ENCODE measurements at regions not wholly inside any gene's neighbourhood (a gene's known extent, or its start where the extent isn't known, plus 50 kb on each side); places are given as distances from the start of the nearest gene placed in this dataset.
A peak's percentile ranks its signal among the peaks of the same experiment; 100 is the strongest.
"Not testable (repeated sequence)": the region's sequence is repeated elsewhere in the genome, so short reads cannot be mapped to it uniquely, and the experiment has no call there.

DNA sequence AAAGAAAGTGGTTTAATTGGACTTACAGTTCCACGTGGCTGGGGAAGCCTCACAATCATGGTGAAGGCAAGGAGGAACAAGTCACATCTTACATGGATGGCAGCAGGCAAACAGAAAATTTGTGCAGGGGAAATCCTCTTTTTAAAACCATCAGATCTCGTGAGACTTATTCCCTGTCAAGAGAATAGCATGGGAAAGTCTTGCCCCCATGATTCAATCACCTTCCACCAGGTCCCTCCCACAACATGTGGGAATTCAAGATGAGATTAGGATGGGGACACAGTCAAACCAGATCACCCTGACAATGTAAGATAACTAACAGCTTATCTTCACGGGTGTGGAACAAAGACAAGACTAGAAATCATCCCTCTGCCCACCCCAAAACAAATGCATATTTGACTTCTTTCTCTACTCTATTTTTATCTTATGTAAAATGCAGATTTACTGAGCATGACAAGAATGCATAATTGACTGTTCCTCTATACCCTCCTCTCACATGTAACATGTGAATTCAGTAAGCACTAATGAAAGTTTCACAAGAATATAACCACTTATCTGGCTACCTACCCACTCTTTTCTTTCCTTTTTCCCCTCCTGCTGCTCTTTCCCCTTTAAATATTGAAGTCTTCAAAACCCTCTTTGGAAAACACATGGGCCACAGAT lies 110.8 kb upstream of the METTL14 start:
- not testable (repeated sequence) for H3K4me3 ChIP-seq (ENCODE audit: low read depth, low read length)

GRCh38 chr4:118575057-118575456 lies 110.1 kb upstream of the METTL14 start:
- H3K4me3 ChIP-seq (ENCODE audit: low read depth, low read length), result not testable (repeated sequence)

- H3K4me3 ChIP-seq (ENCODE audit: low read depth, low read length), result not testable (repeated sequence)
Observed at GRCh38 chr4:118575726-118576125, 109.5 kb upstream of the METTL14 start.

DNA sequence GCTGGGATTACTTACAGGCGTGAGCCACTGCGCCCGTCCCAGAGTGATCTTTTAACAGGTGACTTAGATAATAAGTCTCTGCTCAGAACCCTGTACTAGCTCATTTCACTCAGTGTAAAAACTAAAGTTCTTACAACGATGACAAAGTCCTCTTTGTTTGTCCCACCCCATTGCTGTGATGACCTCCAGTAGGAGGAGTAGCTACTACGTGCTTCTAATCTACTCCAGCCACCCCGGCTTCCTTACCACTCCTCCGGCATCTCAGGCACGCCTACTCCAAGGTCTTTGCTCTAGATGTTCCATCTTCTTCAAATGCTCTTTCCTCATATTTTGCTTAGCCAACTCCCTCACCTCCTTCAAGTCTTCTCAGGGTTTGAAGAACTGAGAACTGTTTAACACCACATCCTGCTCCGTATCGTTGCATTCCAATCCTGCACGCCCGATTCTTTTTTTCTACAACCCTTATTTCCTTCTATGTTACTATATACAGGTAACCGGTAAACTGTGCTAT lies 108.4 kb upstream of the METTL14 start:
- not testable (repeated sequence) for H3K4me3 ChIP-seq (ENCODE audit: low read depth, low read length)

- no peak overlapping the region for H3K4me3 ChIP-seq (ENCODE audit: low read depth, low read length)
- no peak for TF ChIP-seq CTCF (IDR thresholded peaks at IDR 0.05; ENCODE audit: low read depth, low read length)
Observed at GRCh38 chr4:118585015-118585414, 100.2 kb upstream of the METTL14 start.

DNA sequence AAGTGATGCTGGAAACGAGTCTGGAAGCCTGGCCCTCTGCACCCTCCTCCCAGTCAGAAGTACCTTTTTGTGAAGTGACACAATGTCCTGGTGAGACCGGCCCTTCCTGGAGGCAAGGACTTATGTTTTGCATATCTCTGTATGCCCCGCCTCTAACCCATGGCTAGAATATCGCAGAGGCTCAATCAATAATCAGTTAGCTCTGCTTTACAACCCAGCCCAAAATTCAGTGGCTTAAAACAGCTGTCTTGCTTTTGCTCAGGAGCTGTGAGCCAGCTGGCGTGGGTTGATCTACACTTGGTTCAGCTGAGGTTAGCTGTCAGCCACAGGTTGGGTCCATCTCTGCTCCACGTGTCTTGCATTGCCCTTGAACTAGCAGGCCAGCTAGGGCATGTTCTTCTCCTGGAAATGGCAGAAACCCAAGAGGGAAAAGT lies 98.8 kb upstream of the METTL14 start:
- H3K4me3 ChIP-seq (ENCODE audit: low read depth, low read length), result no peak overlapping the region
- TF ChIP-seq CTCF (IDR thresholded peaks at IDR 0.05; ENCODE audit: low read depth, low read length), result no peak

- no peak overlapping the region for H3K4me3 ChIP-seq (ENCODE audit: low read depth, low read length)
- TF ChIP-seq CTCF (IDR thresholded peaks at IDR 0.05; ENCODE audit: low read depth, low read length), result no peak
Observed at GRCh38 chr4:118587116-118587831, 97.9 kb upstream of the METTL14 start.

DNA sequence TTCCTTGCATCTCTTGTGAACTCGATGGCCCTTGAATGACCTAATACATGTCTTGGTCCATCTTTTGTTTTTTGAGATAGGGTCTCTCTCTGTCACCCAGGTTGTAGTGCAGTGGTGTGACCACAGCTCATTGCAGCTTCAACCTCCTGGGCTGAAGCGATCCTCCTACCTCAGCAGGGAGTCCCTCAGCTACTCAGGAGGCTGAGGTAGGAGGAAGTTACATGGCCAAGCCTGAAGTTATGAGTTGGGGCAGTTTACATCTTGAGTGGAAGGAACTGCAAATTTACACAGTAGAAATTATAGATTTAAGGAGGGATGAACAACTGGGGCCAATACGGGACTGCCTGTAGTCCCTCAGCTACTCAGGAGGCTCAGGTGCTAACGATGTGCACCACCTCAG lies 97.2 kb upstream of the METTL14 start:
- no peak overlapping the region for H3K4me3 ChIP-seq (ENCODE audit: low read depth, low read length)
- TF ChIP-seq CTCF (IDR thresholded peaks at IDR 0.05; ENCODE audit: low read depth, low read length), result no peak

GRCh38 chr4:118589471-118590055 lies 95.6 kb upstream of the METTL14 start:
- no peak for TF ChIP-seq CTCF (IDR thresholded peaks at IDR 0.05; ENCODE audit: low read depth, low read length)
- H3K4me3 ChIP-seq (ENCODE audit: low read depth, low read length), result no peak overlapping the region

DNA sequence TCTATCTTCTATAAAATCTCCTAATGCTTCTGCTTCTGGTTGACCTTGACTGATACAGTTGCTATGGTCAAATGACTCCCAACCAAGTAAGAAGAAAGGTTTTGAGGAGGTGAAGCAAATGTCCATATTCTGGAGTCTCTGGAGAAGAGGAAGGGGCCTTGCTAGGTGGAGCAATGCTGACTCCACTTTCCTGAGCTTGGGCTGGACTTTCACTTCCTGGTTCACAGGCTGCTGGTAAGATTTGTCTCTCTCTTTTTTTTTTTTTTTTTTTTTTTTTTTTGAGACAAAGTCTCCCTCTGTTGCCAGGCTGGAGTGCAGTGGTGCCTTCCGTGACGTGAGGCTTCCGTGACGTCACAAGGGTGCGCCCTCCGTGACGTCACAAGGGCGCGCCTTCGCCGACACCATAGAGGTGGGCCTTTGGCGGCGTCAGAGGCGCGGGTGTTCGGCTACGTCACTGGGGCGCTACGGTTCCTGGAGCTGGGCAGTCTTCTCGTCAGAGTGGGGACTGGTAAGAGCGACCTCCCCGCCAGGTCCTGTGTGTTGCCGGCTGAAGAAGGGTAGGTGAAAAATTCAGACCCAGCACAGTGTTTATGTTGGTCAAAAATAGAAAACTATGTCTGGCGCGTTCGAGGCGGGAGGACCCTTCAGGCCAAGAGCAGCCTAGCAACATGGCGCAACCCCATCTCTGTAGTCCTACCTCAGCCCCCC lies 93.7 kb upstream of the METTL14 start:
- H3K4me3 ChIP-seq (ENCODE audit: low read depth, low read length), result peak overlapping the region; percentile 64

- peak overlapping the region; percentile 64 for H3K4me3 ChIP-seq (ENCODE audit: low read depth, low read length)
Observed at GRCh38 chr4:118592289-118592688, 92.9 kb upstream of the METTL14 start.

- not testable (repeated sequence) for H3K4me3 ChIP-seq (ENCODE audit: low read depth, low read length)
Observed at GRCh38 chr4:118595883-118596282, 89.3 kb upstream of the METTL14 start.

DNA sequence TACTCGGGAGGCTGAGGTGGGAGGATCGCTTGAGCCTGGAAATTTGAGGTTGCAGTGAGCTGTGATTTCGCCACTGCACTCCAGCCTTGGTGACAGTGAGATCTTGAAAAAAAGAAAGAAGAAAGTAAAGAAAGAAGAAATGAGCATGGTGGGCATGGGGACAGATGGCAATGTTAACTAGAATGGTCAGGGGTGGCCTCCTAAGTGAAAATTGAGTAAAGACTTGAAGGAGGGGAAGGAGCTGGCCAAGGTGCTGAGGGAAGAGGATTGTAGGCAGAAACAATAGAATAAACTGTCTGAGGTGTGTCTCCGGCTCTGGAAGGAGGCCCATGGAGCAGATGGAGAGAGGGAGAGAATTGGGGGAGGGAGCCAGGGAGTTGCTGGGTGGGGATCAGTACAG lies 60.1 kb upstream of the METTL14 start:
- not testable (repeated sequence) for H3K4me3 ChIP-seq (ENCODE audit: low read depth, low read length)
